ENCODE measurements at regions not wholly inside any gene's neighbourhood (a gene's known extent, or its start where the extent isn't known, plus 50 kb on each side); places are given as distances from the start of the nearest gene placed in this dataset.

- Histone ChIP-seq H3T11ph (ENCODE audit: low read length) (no peak overlapping the region), H3K79me1 (ENCODE audit: insufficient read depth, low read depth, low read length, poor library complexity, severe bottlenecking) (no peaks in the 10 kb centered on the region), H2BK120ac (ENCODE audit: low read depth, low read length, poor library complexity, severe bottlenecking) (no peak overlapping the region), H2AFZ (ENCODE audit: low read length) (no peak overlapping the region), H3K56ac (ENCODE audit: insufficient read length, low read depth, low read length) (no peak overlapping the region), H2BK15ac (ENCODE audit: low read depth, low read length) (no peak overlapping the region), H2BK20ac (ENCODE audit: low read depth, low read length, poor library complexity, severe bottlenecking) (no peak overlapping the region), H3K4me2 (ENCODE audit: insufficient read depth, insufficient read length, low read length) (no peak overlapping the region), H2AK5ac (ENCODE audit: insufficient read length, low read length) (no peak overlapping the region), H2BK12ac (ENCODE audit: insufficient read length, low read depth, low read length) (no peak overlapping the region), H3K79me2 (ENCODE audit: insufficient read depth, low read length) (no peaks in the 10 kb centered on the region), H3K4ac (ENCODE audit: low read depth, low read length) (no peak overlapping the region), H3K9ac (ENCODE audit: extremely low read depth, insufficient read length, low read length) (no peak overlapping the region), H4K20me1 (ENCODE audit: control insufficient read depth, insufficient read depth, insufficient read length) (no peaks in the 10 kb centered on the region), H3K23ac (ENCODE audit: insufficient read length, low read depth, low read length) (no peak overlapping the region), H4K8ac (replicated peaks; ENCODE audit: insufficient read length, low read depth, low read length) (no peak overlapping the region), H3K27me3 (ENCODE audit: insufficient read depth, low read length) (no peaks in the 10 kb centered on the region), H4K5ac (ENCODE audit: insufficient read length, low read depth, low read length) (no peak overlapping the region), H2BK5ac (ENCODE audit: insufficient read length, low read length) (no peak overlapping the region), H3K27ac (ENCODE audit: insufficient read length, low read depth, low read length) (no peak overlapping the region), H3K14ac (ENCODE audit: insufficient read depth, low read length) (no peak overlapping the region), H3K18ac (ENCODE audit: insufficient read length, low read depth, low read length) (no peak overlapping the region), H3K4me1 (ENCODE audit: insufficient read depth, low read length) (no peaks in the 10 kb centered on the region), H4K91ac (ENCODE audit: insufficient read length, low read depth, low read length) (no peak overlapping the region), H3K23me2 (ENCODE audit: insufficient read length, low read depth, low read length, poor library complexity, severe bottlenecking) (no peaks in the 10 kb centered on the region), H3K9me3 (ENCODE audit: control insufficient read depth, low read depth, low read length) (no peaks in the 10 kb centered on the region)
- H3K27me3 Mint-ChIP-seq (ENCODE audit: low read depth), result no peaks in the 10 kb centered on the region
- no peak for TF ChIP-seq CTCF (conservative IDR thresholded peaks at IDR 0.05)
- no peak for DNase-seq
- peaks cover 3 to 7% of the 10 kb centered on the region in 2 experiments; a peak in 3 of 4 replicates for H3K4me1 Mint-ChIP-seq
- WGBS (ENCODE audit: extremely low coverage, insufficient read length, low lambda C conversion rate), result 100% methylated on average over 1 of the region's 1 CpG
- no peak overlapping the region for H3K27ac Mint-ChIP-seq
- H3K4me3 Mint-ChIP-seq, result no peak overlapping the region
- H3K9me3 Mint-ChIP-seq, result no peaks in the 10 kb centered on the region
- H3K36me3 Mint-ChIP-seq (ENCODE audit: insufficient read depth in 1 of 3, low read depth in 3 of 3), result no peaks in the 10 kb centered on the region; a peak in 1 of 7 replicates
Measured at GRCh38 chr21:35678393-35678792, 381.9 kb downstream of the SETD4 start.

Measured in H9 (cell line).